Caki2 (cell line): ENCODE measurements at regions not wholly inside any gene's neighbourhood (a gene's known extent, or its start where the extent isn't known, plus 50 kb on each side); places are given as distances from the start of the nearest gene placed in this dataset.

Source experiments
- DNase-seq: peaks from one replicate; pipeline ENCODE4 v3.0.0-alpha.2; 2015; ENCODE audit warnings: low read depth
- in situ Hi-C: cut with HindIII; loops from 2 replicates; pipeline ENCODE4 v1.10.0; 2016; ENCODE audit warnings: low sequenced_read_pairs, low pct_unique_long_range_greater_than_20kb, mixed read lengths

- DNase-seq: no peak
- in situ Hi-C loops: no loop called here
Observed at GRCh38 chr15:72936237-72936636, 116.0 kb upstream of the NEO1 start.

DNA sequence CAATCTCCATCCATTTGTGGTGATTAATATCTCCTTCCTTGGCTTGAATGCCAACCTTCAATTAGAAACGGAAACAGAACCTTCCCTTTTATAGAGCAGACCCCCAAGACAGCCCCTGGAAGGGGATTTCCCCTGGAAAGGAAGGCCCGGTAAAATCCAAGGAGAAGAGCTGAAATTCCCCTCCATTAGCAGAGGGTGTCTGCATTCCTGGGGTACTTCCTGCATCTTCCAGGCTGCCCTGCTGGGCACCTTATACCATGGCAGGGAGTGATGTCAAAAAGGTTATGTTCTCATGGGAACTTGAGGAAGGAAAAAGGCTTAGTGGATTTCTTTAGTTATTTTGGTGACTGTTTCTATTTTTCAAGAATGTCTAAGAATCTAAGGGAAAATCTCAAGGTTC lies 116.7 kb upstream of the NEO1 start:
- in situ Hi-C loops: no loop called here

GRCh38 chr15:72934921-72935320 lies 117.3 kb upstream of the NEO1 start:
- in situ Hi-C loops: no loop called here
- no peak for DNase-seq

More for the DNA sequence above, 116.7 kb upstream of the NEO1 start:
- no peak for DNase-seq

DNA sequence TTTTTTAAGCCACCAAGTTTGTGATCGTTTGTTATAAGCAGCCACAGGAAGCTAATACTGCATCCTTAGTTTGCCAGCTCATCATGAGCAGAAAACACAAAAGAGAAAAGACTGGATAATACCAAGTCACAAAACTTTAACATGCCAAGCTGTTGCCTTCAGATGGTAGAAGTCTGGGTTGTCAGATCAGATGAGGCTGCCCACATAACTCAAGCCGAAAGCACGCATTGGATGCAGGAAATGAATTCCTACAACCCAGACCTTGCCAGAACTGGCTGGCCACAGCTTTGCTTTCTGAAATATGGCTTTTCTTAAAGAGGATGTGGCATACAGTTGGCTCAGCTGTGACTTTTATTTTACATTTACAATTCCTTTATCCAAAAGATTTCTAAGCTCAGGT lies 118.3 kb upstream of the NEO1 start:
- in situ Hi-C loops: no loop called here
- DNase-seq: no peak

- no peak for DNase-seq
- in situ Hi-C loops: no loop called here
Observed at GRCh38 chr15:72932472-72932871, 119.8 kb upstream of the NEO1 start.

- in situ Hi-C loops: no loop called here
- no peak for DNase-seq
Observed at GRCh38 chr15:72927451-72927850, 124.8 kb upstream of the NEO1 start.

DNA sequence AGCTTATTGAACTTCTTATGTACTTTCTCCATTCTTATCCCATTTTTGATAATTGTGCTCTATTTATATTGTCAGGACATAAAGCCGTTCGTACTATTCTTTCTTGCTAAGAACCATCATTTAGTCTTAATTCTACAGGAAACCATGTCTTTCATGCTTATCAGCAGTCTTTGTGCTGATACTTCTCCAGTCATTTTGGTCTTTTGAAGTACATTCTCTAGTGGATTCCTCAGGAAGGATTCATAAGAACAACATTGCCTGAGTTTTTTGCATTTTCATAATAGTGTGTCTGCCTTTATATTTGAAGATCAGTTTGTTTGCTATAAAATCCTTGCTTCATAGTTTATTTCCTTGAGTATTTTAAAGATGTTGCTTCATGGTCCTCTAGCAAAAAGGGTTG lies 126.6 kb upstream of the NEO1 start:
- in situ Hi-C loops: no loop called here
- no peak for DNase-seq

- DNase-seq: no peak
Observed at GRCh38 chr15:72923289-72923688, 129.0 kb upstream of the NEO1 start.

DNA sequence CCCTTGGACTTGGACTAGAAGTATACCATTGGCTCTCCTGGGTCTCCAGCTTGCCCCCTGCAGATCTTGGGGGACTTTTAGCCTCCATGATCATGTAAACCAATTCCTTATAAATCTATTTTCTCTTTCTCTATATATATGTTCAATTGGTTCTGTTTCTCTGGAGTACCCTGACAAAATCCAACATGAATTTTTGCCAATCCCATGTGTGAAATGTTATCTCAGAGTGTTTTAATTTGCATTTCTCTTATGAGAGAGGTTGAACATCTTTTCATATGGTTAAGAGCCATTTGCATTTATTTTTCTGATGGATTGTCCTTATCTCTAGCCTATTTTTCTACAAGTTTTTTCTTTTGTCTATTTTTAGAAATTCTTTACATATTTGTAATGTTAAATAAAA lies 131.7 kb upstream of the NEO1 start:
- in situ Hi-C loops: no loop called here
- no peak for DNase-seq

More at GRCh38 chr15:72923289-72923688, 129.0 kb upstream of the NEO1 start:
- in situ Hi-C loops: no loop called here

- in situ Hi-C loops: no loop called here
- DNase-seq: no peak
Observed at GRCh38 chr15:72919936-72920465, 132.3 kb upstream of the NEO1 start.

DNA sequence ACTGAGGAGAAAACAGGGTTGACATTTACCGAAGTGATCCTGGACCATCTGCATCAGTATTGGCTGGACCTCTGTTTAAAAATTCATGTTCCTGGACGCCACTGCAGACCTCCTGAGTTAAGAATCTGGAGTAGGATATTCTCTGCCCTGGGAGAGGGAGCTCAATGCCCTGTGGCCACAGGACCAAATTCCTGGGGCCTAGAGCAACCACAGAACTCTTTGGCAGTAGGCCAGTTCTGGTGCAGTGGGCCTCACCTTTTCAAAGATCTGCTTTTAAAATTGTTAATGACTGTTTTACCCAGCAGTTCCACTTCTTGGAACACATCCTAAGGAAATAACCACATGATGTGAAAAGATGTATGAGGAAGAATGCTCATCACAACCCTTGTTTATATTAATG lies 133.3 kb upstream of the ADPGK start:
- in situ Hi-C loops: no loop called here
- DNase-seq: no peak

DNA sequence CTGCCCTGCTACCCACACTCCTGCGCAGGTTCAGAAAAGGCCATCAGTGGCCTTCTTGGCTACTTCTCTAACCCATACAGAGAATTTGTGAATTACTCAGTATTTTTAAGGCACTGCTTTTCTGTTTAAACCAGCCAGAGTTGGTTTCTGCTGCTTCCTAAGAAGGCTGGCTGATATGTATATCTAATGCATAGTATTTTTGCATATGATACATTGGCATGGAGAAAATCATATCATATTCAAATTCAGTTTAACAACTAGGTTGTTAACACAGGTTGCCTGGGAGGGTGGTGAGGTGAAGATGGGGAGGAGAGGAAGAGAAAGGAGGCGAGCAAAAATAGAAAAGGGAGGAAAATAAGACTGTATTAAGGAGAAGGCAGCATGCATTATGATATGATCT lies 132.8 kb upstream of the ADPGK start:
- no peak for DNase-seq
- in situ Hi-C loops: no loop called here

DNA sequence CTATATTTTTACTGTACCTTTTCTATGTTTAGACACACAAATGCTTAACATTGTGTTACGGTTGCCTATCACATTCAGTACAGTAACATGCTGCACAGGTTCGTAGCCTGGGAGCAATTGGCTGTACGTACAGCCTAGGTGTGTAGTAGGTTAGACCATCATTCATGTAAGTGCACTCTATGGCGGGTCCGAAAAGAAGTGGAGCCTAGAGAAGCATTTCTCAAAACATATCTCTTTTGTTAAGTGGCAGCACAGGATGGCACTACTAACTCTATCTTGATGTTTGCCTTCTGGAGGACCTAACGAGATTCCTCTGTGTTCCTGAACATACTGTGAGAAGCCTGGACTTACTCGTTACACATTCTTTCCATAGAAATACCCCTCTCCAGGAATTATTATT lies 132.3 kb upstream of the ADPGK start:
- in situ Hi-C loops: no loop called here
- DNase-seq: no peak

DNA sequence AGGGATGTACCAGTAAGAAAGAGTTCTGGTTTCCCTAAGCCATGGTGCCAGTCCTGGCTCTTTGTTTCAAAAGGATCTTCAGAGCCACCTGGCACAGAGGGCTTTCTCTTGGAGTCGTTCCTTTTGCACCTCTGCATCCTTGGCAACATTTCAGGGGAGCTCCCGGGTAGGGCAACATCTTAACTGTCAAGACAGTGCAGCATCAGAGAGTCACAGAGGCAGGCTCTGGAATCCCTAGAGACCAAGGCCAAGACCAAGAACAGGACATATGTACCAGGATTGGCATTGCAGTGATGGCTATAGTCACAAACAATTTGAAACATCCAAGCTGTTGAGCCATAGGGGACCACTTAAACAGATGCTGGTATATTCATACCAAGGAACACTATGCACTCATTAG lies 129.4 kb upstream of the ADPGK start:
- DNase-seq: no peak
- in situ Hi-C loops: no loop called here

DNA sequence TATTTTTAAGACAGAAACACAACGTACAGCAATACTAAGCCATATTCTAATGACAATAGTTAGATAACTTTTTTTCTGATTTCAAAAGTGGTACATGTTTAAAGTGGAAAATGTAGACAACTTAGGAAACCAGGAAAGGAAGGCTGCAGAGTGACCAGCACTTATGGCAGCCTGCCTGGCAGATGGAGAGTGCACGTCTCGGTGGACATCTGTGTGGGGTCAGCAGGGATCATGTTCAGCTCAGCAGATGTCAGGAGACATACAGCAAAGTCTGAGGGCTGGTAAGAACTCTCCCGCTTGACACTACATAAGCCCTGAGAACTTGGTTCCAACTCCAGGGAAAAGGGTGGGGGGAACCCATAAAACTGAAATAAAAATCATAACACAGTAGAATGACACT lies 128.6 kb upstream of the ADPGK start:
- no peak for DNase-seq
- in situ Hi-C loops: no loop called here

- in situ Hi-C loops: no loop called here
- DNase-seq: no peak
Observed at GRCh38 chr15:72911626-72912025, 128.1 kb upstream of the ADPGK start.

- no peak for DNase-seq
Observed at GRCh38 chr15:72908713-72909112, 125.2 kb upstream of the ADPGK start.

DNA sequence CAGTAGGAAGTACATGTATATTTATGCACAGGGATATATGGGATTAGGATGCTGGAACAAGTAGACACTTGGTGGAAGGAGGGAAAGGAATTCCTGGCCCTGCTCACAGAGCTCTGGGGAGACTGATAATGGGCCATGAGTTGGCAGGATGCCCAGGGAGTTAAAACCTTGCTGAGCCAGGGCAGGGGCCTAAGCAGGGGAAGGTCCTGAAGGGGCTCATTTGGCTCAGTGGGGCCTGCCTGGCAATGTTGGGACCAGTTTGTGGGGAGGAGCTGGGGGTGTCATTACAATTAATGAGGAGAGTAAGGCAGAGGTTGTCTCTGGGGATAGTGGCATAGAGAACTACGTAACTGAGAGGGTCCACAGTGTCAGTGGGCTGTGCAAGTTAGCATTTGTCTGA lies 124.2 kb upstream of the ADPGK start:
- DNase-seq: no peak
- in situ Hi-C loops: no loop called here

More at GRCh38 chr15:72908713-72909112, 125.2 kb upstream of the ADPGK start:
- in situ Hi-C loops: no loop called here

DNA sequence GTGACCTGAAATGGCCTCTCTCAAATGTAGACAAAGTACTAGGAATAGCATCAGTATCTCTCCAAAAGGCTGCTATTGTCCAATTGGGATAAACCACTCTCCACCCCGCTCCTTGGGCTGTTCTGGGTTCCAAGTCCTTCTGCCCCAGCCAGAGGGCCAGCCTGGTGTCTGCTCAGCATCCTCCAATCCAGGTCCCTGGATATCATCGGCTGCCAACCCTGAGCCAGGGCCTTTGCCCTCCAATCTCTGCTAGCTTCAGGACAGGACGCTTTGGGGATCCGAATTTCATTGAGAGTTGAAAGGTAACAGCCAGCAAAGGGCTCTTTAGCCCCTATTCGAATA lies 119.3 kb upstream of the ADPGK start:
- no peak for DNase-seq
- in situ Hi-C loops: no loop called here

DNA sequence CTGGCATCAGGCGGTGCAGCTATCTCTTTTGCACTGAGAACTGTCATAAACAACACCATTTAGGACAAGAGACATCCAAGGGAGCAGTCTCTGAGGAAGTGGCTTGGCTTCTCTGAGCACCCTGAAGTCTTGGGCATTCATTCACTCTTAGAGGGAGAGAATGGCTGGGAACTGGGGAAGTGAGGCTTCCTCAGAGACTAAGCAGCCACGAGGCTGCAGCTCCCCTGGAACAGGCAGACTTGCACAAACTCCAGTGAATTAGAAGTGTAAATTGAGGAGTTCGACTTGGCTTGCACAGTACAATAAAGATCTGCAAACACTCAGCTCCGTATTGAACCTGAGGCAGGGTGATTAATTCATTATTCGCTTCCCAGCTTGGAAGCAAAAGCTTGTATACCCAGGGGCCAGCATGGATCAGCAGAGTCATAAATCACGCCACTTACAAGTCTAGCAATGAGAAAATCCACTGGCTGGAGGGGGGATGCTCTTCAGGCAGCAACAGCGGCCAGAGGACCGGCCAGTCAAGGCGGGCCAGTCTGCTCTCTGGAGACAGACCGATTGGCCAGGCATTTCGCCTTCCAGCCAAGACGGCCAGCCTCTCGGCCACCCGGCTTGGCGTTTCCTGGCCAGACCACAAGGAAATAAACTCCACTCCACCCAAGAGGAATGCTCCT lies 118.8 kb upstream of the ADPGK start:
- DNase-seq: no peak
- in situ Hi-C loops: no loop called here
